GM12878 (cell line): ENCODE measurements at regions not wholly inside any gene's neighbourhood (a gene's known extent, or its start where the extent isn't known, plus 50 kb on each side); places are given as distances from the start of the nearest gene placed in this dataset.

Source experiments
- ATAC-seq: fragments of 200-7000 bp; cut with Tn5 transposase; 3 replicates; pipeline ENCODE4 v1.9.1; 2020; ENCODE audit warnings: mild to moderate bottlenecking, moderate library complexity
- BruUV-seq: library from RNA; stranded (reverse); fragments of 400-500 nt; replicated peaks from 2 replicates; lab custom pipeline; 2021; lab: Mats Ljungman, UMichigan
- CTCF ChIA-PET: fragments of 300-600 bp; sonication (Branson Sonifier 250); formaldehyde crosslinking; extraction: SDS; loops from one replicate; lab custom pipeline; 2021; ENCODE audit warnings: inconsistent platforms; lab: Yijun Ruan, JAX
- POLR2A ChIA-PET: fragments of 350-600 bp; formaldehyde crosslinking; extraction: SDS; loops from one replicate; lab custom pipeline; 2021; ENCODE audit warnings: inconsistent platforms; lab: Charles Lee
- RAD21 ChIA-PET: fragments of 300-600 bp; sonication (Branson Sonifier 250); formaldehyde crosslinking; loops from one replicate; lab custom pipeline; 2023; ENCODE audit warnings: antibody characterized with exemption; ENCODE audit not compliant: unreplicated experiment; lab: Charles Lee
- SMC1A ChIA-PET: fragments of 300-600 bp; sonication (Branson Sonifier 250); formaldehyde crosslinking; loops from one replicate; lab custom pipeline; 2023; ENCODE audit not compliant: unreplicated experiment, uncharacterized antibody; lab: Charles Lee
- DNase-seq: peaks from one replicate; pipeline ENCODE4 v3.0.0-alpha.2; 2011; ENCODE audit warnings: low read depth, low spot score
- FAIRE-seq: peaks from 3 replicates; lab custom pipeline; 2011; peaks lifted over from hg19 to GRCh38; lab: Jason Lieb, UNC
- H2AFZ ChIP-seq: 2 replicates; pipeline ENCODE4 v1.6.0; 2011; ENCODE audit warnings: low read depth, low read length, control low read depth; ENCODE audit not compliant: control insufficient read depth
- H3K27ac ChIP-seq: 2 replicates; pipeline ENCODE4 v1.5.1; 2011; ENCODE audit warnings: control low read depth; ENCODE audit not compliant: control insufficient read depth, insufficient read depth
- H3K27me3 ChIP-seq, 2 experiments: replicated peaks in 1 of 2; 2 replicates each; pipeline versions ENCODE4 v1.6.0 to v1.6.1; 2011; ENCODE audit warnings: low read length in 1 of 2; ENCODE audit not compliant: control insufficient read depth in 2 of 2, insufficient read depth in 2 of 2
- H3K36me3 ChIP-seq, 2 experiments: 2 replicates each; pipeline ENCODE4 v1.5.1; 2011; ENCODE audit warnings: low read length in 1 of 2; ENCODE audit not compliant: control insufficient read depth in 2 of 2, insufficient read depth in 2 of 2
- H3K4me1 ChIP-seq: 2 replicates; pipeline ENCODE4 v1.6.1; 2011; ENCODE audit warnings: mild to moderate bottlenecking, low read length, moderate library complexity, mixed read lengths; ENCODE audit not compliant: control insufficient read depth, insufficient read depth
- H3K4me2 ChIP-seq: 2 replicates; pipeline ENCODE4 v1.6.0; 2011; ENCODE audit warnings: control low read depth; ENCODE audit not compliant: control insufficient read depth, insufficient read depth
- H3K4me3 ChIP-seq: fragments of 200-600 bp; sonication (generic); 2 replicates; pipeline ENCODE4 v1.5.1; 2016
- H3K79me2 ChIP-seq: 2 replicates; pipeline ENCODE4 v1.6.0; 2011; ENCODE audit warnings: low read length; ENCODE audit not compliant: control insufficient read depth, insufficient read depth
- H3K9ac ChIP-seq: 2 replicates; pipeline ENCODE4 v1.8.0; 2011; ENCODE audit warnings: low read length, control low read depth, mixed read lengths; ENCODE audit not compliant: control insufficient read depth, insufficient read depth
- H3K9me3 ChIP-seq: replicated peaks from 3 replicates; pipeline ENCODE4 v1.5.1; 2011; ENCODE audit warnings: mild to moderate bottlenecking, low read length; ENCODE audit not compliant: control insufficient read depth, insufficient read depth
- H4K20me1 ChIP-seq: 2 replicates; pipeline ENCODE4 v1.6.0; 2011; ENCODE audit not compliant: control insufficient read depth, insufficient read depth
- BACH1 ChIP-seq: fragments of 450-650 bp; IDR thresholded peaks from 2 replicates; pipeline ENCODE4 v1.6.1; 2017; ENCODE audit warnings: mild to moderate bottlenecking, borderline replicate concordance
- CREB1 ChIP-seq: IDR thresholded peaks from 2 replicates; pipeline ENCODE4 v1.6.1; 2012; ENCODE audit warnings: low read depth, mild to moderate bottlenecking, inconsistent platforms
- CTCF ChIP-seq, 3 experiments: IDR thresholded peaks in 2 of 3; conservative IDR thresholded peaks in 1 of 3; 2 replicates each; pipeline ENCODE4 v1.5.1; 2011; ENCODE audit warnings: low read depth in 3 of 3, low read length in 3 of 3, mild to moderate bottlenecking in 3 of 3, control low read depth in 2 of 3, moderate library complexity in 2 of 3, inconsistent platforms in 1 of 3, mixed read lengths in 1 of 3; ENCODE audit not compliant: control insufficient read depth in 2 of 3, insufficient read depth in 1 of 3; ENCODE audit errors: extremely low read depth in 1 of 3
- DPF2 ChIP-seq: fragments of 450-650 bp; IDR thresholded peaks from 2 replicates; pipeline ENCODE4 v1.6.1; 2017; ENCODE audit warnings: mild to moderate bottlenecking
- HDAC2 ChIP-seq: fragments of 200-600 bp; sonication (generic); IDR thresholded peaks from 2 replicates; pipeline ENCODE4 v1.6.1; 2017
- IRF4 ChIP-seq: IDR thresholded peaks from 2 replicates; pipeline ENCODE4 v1.6.1; 2011; ENCODE audit warnings: low read depth, low read length
- IRF5 ChIP-seq: fragments of 450-650 bp; IDR thresholded peaks from 2 replicates; pipeline ENCODE4 v1.6.1; 2017; ENCODE audit warnings: borderline replicate concordance
- JUNB ChIP-seq: IDR thresholded peaks from 2 replicates; pipeline ENCODE4 v1.6.1; 2016; ENCODE audit warnings: antibody characterized with exemption, mild to moderate bottlenecking
- NR2C2 ChIP-seq: IDR thresholded peaks from 2 replicates; pipeline ENCODE4 v1.6.1; 2011; ENCODE audit warnings: borderline replicate concordance, low read depth; ENCODE audit not compliant: control insufficient read depth, insufficient read length
- SUZ12 ChIP-seq: fragments of 200-600 bp; sonication (generic); IDR thresholded peaks from one replicate; pipeline ENCODE4 v1.6.1; 2018; ENCODE audit warnings: antibody characterized with exemption, mild to moderate bottlenecking; ENCODE audit not compliant: unreplicated experiment
- ZNF207 ChIP-seq: fragments of 450-650 bp; IDR thresholded peaks from 2 replicates; pipeline ENCODE4 v1.6.1; 2014; ENCODE audit warnings: antibody characterized with exemption, mild to moderate bottlenecking, borderline replicate concordance
- ZNF217 ChIP-seq: fragments of 450-650 bp; IDR thresholded peaks from 2 replicates; pipeline ENCODE4 v1.6.1; 2017; ENCODE audit warnings: antibody characterized with exemption, mild to moderate bottlenecking
- ZNF24 ChIP-seq: fragments of 450-650 bp; IDR thresholded peaks from 2 replicates; pipeline ENCODE4 v1.6.1; 2017; ENCODE audit warnings: antibody characterized with exemption, mild to moderate bottlenecking
- WGBS: methylation state at CpG from one replicate; pipeline ENCODE4 v1.1.6; 2016; ENCODE audit warnings: low lambda C conversion rate; ENCODE audit not compliant: insufficient replicate concordance, insufficient coverage; ENCODE audit errors: missing lambda C conversion rate; 5-methylcytosine and 5-hydroxymethylcytosine counted together
- in situ Hi-C: fragments of 300-500 bp; cut with MboI; formaldehyde crosslinking; loops from 9 replicates; pipeline ENCODE4 v1.14.3; 2018; ENCODE audit warnings: mixed read lengths
- intact Hi-C: fragments of 100-400 bp; cut with micrococcal nuclease; formaldehyde crosslinking; loops from one replicate; pipeline ENCODE4 v1.14.2; 2022; ENCODE audit not compliant: unreplicated experiment
- TF ChIP-seq, protein P1 (sequence below): IDR thresholded peaks from 2 replicates; pipeline ENCODE4 v1.6.1; 2012; ENCODE audit warnings: mild to moderate bottlenecking, low read depth, low read length

GRCh38 chr20:20989081-20989480 is 117.1 kb downstream of the LINC00237 start:
- FAIRE-seq (no peak), DNase-seq (no peak), ATAC-seq (no peak)
- ChIA-PET POLR2A (no interaction called here), CTCF (no interaction called here), SMC1A (no interaction called here), RAD21 (no interaction called here)
- no peaks in the 10 kb centered on the region for H3K36me3 ChIP-seq
- no peak overlapping the region for H3K27ac ChIP-seq
- H3K9me3 ChIP-seq = no peaks in the 10 kb centered on the region
- peaks cover 1 to 3% of the 10 kb centered on the region in 2 experiments; a peak in 3 of 4 replicates for H3K27me3 ChIP-seq
- no peak overlapping the region for H3K4me2 ChIP-seq
- H3K79me2 ChIP-seq = no peaks in the 10 kb centered on the region
- 16% methylated on average over 3 of the region's 3 CpGs for WGBS
- TF ChIP-seq BACH1 = no peak
- no peak for TF ChIP-seq IRF4
- TF ChIP-seq DPF2 = no peak
- TF ChIP-seq HDAC2 = no peak
- TF ChIP-seq IRF5 = no peak
- intact Hi-C loops = no loop called here
- H4K20me1 ChIP-seq = no peaks in the 10 kb centered on the region
- in situ Hi-C loops = no loop called here
- BruUV-seq = no TSS peak
- no peak overlapping the region for H3K4me3 ChIP-seq
- no peak overlapping the region for H2AFZ ChIP-seq
- H3K9ac ChIP-seq = no peak overlapping the region
- H3K4me1 ChIP-seq = no peaks in the 10 kb centered on the region

- ATAC-seq (no peak), DNase-seq (no peak), FAIRE-seq (no peak)
- no TSS peak for BruUV-seq
- SMC1A ChIA-PET = no interaction called here
- H3K36me3 ChIP-seq = no peaks in the 10 kb centered on the region
- RAD21 ChIA-PET = no interaction called here
- H3K4me2 ChIP-seq = no peak overlapping the region
- H3K4me3 ChIP-seq = no peak overlapping the region
- no peak overlapping the region for H3K27ac ChIP-seq
- no peaks in the 10 kb centered on the region for H4K20me1 ChIP-seq
- intact Hi-C loops = no loop called here
- in situ Hi-C loops = no loop called here
- H3K79me2 ChIP-seq = no peaks in the 10 kb centered on the region
- H3K4me1 ChIP-seq = no peaks in the 10 kb centered on the region
- H3K9ac ChIP-seq = no peak overlapping the region
- H3K9me3 ChIP-seq = no peaks in the 10 kb centered on the region
- no peaks in the 10 kb centered on the region for H3K27me3 ChIP-seq
- no peak overlapping the region for H2AFZ ChIP-seq
- CTCF ChIA-PET = no interaction called here
- POLR2A ChIA-PET = no interaction called here
- TF ChIP-seq CTCF (IDR thresholded peaks at IDR 0.05 in 2 of 3, conservative IDR thresholded peaks at IDR 0.05 in 1 of 3; ENCODE audit: control insufficient read depth in 2 of 3, extremely low read depth in 1 of 3, insufficient read depth in 1 of 3, low read depth in 3 of 3, low read length in 3 of 3) (no peak), ZNF217 (no peak), ZNF24 (no peak), CREB1 (no peak), SUZ12 (no peak), JUNB (no peak), NR2C2 (no peak), ZNF207 (no peak)
- TF ChIP-seq, protein P1, sequence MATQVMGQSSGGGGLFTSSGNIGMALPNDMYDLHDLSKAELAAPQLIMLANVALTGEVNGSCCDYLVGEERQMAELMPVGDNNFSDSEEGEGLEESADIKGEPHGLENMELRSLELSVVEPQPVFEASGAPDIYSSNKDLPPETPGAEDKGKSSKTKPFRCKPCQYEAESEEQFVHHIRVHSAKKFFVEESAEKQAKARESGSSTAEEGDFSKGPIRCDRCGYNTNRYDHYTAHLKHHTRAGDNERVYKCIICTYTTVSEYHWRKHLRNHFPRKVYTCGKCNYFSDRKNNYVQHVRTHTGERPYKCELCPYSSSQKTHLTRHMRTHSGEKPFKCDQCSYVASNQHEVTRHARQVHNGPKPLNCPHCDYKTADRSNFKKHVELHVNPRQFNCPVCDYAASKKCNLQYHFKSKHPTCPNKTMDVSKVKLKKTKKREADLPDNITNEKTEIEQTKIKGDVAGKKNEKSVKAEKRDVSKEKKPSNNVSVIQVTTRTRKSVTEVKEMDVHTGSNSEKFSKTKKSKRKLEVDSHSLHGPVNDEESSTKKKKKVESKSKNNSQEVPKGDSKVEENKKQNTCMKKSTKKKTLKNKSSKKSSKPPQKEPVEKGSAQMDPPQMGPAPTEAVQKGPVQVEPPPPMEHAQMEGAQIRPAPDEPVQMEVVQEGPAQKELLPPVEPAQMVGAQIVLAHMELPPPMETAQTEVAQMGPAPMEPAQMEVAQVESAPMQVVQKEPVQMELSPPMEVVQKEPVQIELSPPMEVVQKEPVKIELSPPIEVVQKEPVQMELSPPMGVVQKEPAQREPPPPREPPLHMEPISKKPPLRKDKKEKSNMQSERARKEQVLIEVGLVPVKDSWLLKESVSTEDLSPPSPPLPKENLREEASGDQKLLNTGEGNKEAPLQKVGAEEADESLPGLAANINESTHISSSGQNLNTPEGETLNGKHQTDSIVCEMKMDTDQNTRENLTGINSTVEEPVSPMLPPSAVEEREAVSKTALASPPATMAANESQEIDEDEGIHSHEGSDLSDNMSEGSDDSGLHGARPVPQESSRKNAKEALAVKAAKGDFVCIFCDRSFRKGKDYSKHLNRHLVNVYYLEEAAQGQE = no peak
Measured at GRCh38 chr20:20979934-20980333, 126.2 kb downstream of the LINC00237 start.
